GM12878 (cell line): ENCODE measurements at regions not wholly inside any gene's neighbourhood (a gene's known extent, or its start where the extent isn't known, plus 50 kb on each side); places are given as distances from the start of the nearest gene placed in this dataset.

ENCODE experiments used
- ATAC-seq: fragments of 200-7000 bp; cut with Tn5 transposase; 3 replicates; pipeline ENCODE4 v1.9.1; 2020; ENCODE audit warnings: mild to moderate bottlenecking, moderate library complexity
- BruUV-seq: library from RNA; stranded (reverse); fragments of 400-500 nt; replicated peaks from 2 replicates; lab custom pipeline; 2021; lab: Mats Ljungman, UMichigan
- CTCF ChIA-PET: fragments of 300-600 bp; sonication (Branson Sonifier 250); formaldehyde crosslinking; extraction: SDS; loops from one replicate; lab custom pipeline; 2021; ENCODE audit warnings: inconsistent platforms; lab: Yijun Ruan, JAX
- POLR2A ChIA-PET: fragments of 350-600 bp; formaldehyde crosslinking; extraction: SDS; loops from one replicate; lab custom pipeline; 2021; ENCODE audit warnings: inconsistent platforms; lab: Charles Lee
- RAD21 ChIA-PET: fragments of 300-600 bp; sonication (Branson Sonifier 250); formaldehyde crosslinking; loops from one replicate; lab custom pipeline; 2023; ENCODE audit warnings: antibody characterized with exemption; ENCODE audit not compliant: unreplicated experiment; lab: Charles Lee
- SMC1A ChIA-PET: fragments of 300-600 bp; sonication (Branson Sonifier 250); formaldehyde crosslinking; loops from one replicate; lab custom pipeline; 2023; ENCODE audit not compliant: unreplicated experiment, uncharacterized antibody; lab: Charles Lee
- DNase-seq: peaks from one replicate; pipeline ENCODE4 v3.0.0-alpha.2; 2011; ENCODE audit warnings: low read depth, low spot score
- FAIRE-seq: peaks from 3 replicates; lab custom pipeline; 2011; peaks lifted over from hg19 to GRCh38; lab: Jason Lieb, UNC
- H2AFZ ChIP-seq: 2 replicates; pipeline ENCODE4 v1.6.0; 2011; ENCODE audit warnings: low read depth, low read length, control low read depth; ENCODE audit not compliant: control insufficient read depth
- H3K27ac ChIP-seq: 2 replicates; pipeline ENCODE4 v1.5.1; 2011; ENCODE audit warnings: control low read depth; ENCODE audit not compliant: control insufficient read depth, insufficient read depth
- H3K27me3 ChIP-seq, 2 experiments: replicated peaks in 1 of 2; 2 replicates each; pipeline versions ENCODE4 v1.6.0 to v1.6.1; 2011; ENCODE audit warnings: low read length in 1 of 2; ENCODE audit not compliant: control insufficient read depth in 2 of 2, insufficient read depth in 2 of 2
- H3K36me3 ChIP-seq, 2 experiments: 2 replicates each; pipeline ENCODE4 v1.5.1; 2011; ENCODE audit warnings: low read length in 1 of 2; ENCODE audit not compliant: control insufficient read depth in 2 of 2, insufficient read depth in 2 of 2
- H3K4me1 ChIP-seq: 2 replicates; pipeline ENCODE4 v1.6.1; 2011; ENCODE audit warnings: mild to moderate bottlenecking, low read length, moderate library complexity, mixed read lengths; ENCODE audit not compliant: control insufficient read depth, insufficient read depth
- H3K4me2 ChIP-seq: 2 replicates; pipeline ENCODE4 v1.6.0; 2011; ENCODE audit warnings: control low read depth; ENCODE audit not compliant: control insufficient read depth, insufficient read depth
- H3K4me3 ChIP-seq: fragments of 200-600 bp; sonication (generic); 2 replicates; pipeline ENCODE4 v1.5.1; 2016
- H3K79me2 ChIP-seq: 2 replicates; pipeline ENCODE4 v1.6.0; 2011; ENCODE audit warnings: low read length; ENCODE audit not compliant: control insufficient read depth, insufficient read depth
- H3K9ac ChIP-seq: 2 replicates; pipeline ENCODE4 v1.8.0; 2011; ENCODE audit warnings: low read length, control low read depth, mixed read lengths; ENCODE audit not compliant: control insufficient read depth, insufficient read depth
- H3K9me3 ChIP-seq: replicated peaks from 3 replicates; pipeline ENCODE4 v1.5.1; 2011; ENCODE audit warnings: mild to moderate bottlenecking, low read length; ENCODE audit not compliant: control insufficient read depth, insufficient read depth
- H4K20me1 ChIP-seq: 2 replicates; pipeline ENCODE4 v1.6.0; 2011; ENCODE audit not compliant: control insufficient read depth, insufficient read depth
- ATF7 ChIP-seq: fragments of 450-650 bp; IDR thresholded peaks from 2 replicates; pipeline ENCODE4 v1.6.1; 2016; ENCODE audit warnings: low read depth, mild to moderate bottlenecking
- CHD1 ChIP-seq: IDR thresholded peaks from 2 replicates; pipeline ENCODE4 v1.6.1; 2012; ENCODE audit warnings: low read depth, low read length, improper control_type of control experiment
- EP300 ChIP-seq, 2 experiments: fragments of 150-350 bp in 1 of 2; IDR thresholded peaks; 2 replicates each; pipeline ENCODE4 v1.6.1; 2011 to 2012; ENCODE audit warnings: low read depth in 2 of 2, low read length in 2 of 2, borderline replicate concordance in 1 of 2, improper control_type of control experiment in 1 of 2, inconsistent platforms in 1 of 2; ENCODE audit not compliant: control insufficient read depth in 1 of 2
- HDAC2 ChIP-seq: fragments of 200-600 bp; sonication (generic); IDR thresholded peaks from 2 replicates; pipeline ENCODE4 v1.6.1; 2017
- MTA2 ChIP-seq: fragments of 450-650 bp; IDR thresholded peaks from 2 replicates; pipeline ENCODE4 v1.6.1; 2016; ENCODE audit warnings: low read depth, mild to moderate bottlenecking, moderate library complexity
- MYB ChIP-seq: fragments of 150-350 bp; IDR thresholded peaks from 2 replicates; pipeline ENCODE4 v1.6.1; 2014; ENCODE audit warnings: mild to moderate bottlenecking, low read depth, low read length, borderline replicate concordance
- RAD21 ChIP-seq: IDR thresholded peaks from 2 replicates; pipeline ENCODE4 v1.6.1; 2011; ENCODE audit warnings: mild to moderate bottlenecking, low read depth, low read length, moderate library complexity; ENCODE audit not compliant: insufficient read depth
- SMAD1 ChIP-seq: fragments of 450-650 bp; IDR thresholded peaks from 2 replicates; pipeline ENCODE4 v1.6.1; 2018; ENCODE audit warnings: mild to moderate bottlenecking, low read depth; ENCODE audit not compliant: partially characterized antibody
- SMARCA5 ChIP-seq: fragments of 450-650 bp; IDR thresholded peaks from 2 replicates; pipeline ENCODE4 v1.6.1; 2017; ENCODE audit warnings: mild to moderate bottlenecking
- in situ Hi-C: fragments of 300-500 bp; cut with MboI; formaldehyde crosslinking; loops from 9 replicates; pipeline ENCODE4 v1.14.3; 2018; ENCODE audit warnings: mixed read lengths
- intact Hi-C: fragments of 100-400 bp; cut with micrococcal nuclease; formaldehyde crosslinking; loops from one replicate; pipeline ENCODE4 v1.14.2; 2022; ENCODE audit not compliant: unreplicated experiment
- TF ChIP-seq, protein P1 (sequence below), 3 experiments: IDR thresholded peaks in 2 of 3; conservative IDR thresholded peaks in 1 of 3; 2 replicates each; pipeline ENCODE4 v1.5.1; 2011; ENCODE audit warnings: low read depth in 3 of 3, low read length in 3 of 3, mild to moderate bottlenecking in 3 of 3, control low read depth in 2 of 3, moderate library complexity in 2 of 3, inconsistent platforms in 1 of 3, mixed read lengths in 1 of 3; ENCODE audit not compliant: control insufficient read depth in 2 of 3, insufficient read depth in 1 of 3; ENCODE audit errors: extremely low read depth in 1 of 3
- TF ChIP-seq, protein P2 (sequence below): fragments of 450-650 bp; IDR thresholded peaks from 2 replicates; pipeline ENCODE4 v1.6.1; 2017; ENCODE audit warnings: mild to moderate bottlenecking, moderate library complexity

GRCh38 chr4:12958436-12958835, 525.7 kb downstream of the RAB28 start:
- no peak overlapping the region for H3K4me2 ChIP-seq
- DNase-seq (no peak), FAIRE-seq (no peak), ATAC-seq (no peak)
- POLR2A ChIA-PET: no interaction called here
- no peak overlapping the region for H3K27ac ChIP-seq
- no peaks in the 10 kb centered on the region for H3K79me2 ChIP-seq
- H3K9me3 ChIP-seq: no peaks in the 10 kb centered on the region
- no peak overlapping the region for H3K9ac ChIP-seq
- no TSS peak for BruUV-seq
- in situ Hi-C loops (no loop called here), intact Hi-C loops (no loop called here)
- SMC1A ChIA-PET: no interaction called here
- no peaks in the 10 kb centered on the region for H3K27me3 ChIP-seq
- no peaks in the 10 kb centered on the region for H3K36me3 ChIP-seq
- H4K20me1 ChIP-seq: no peaks in the 10 kb centered on the region
- no peak overlapping the region for H2AFZ ChIP-seq
- RAD21 ChIA-PET: no interaction called here
- H3K4me3 ChIP-seq: no peak overlapping the region
- TF ChIP-seq HDAC2: no peak
- TF ChIP-seq ATF7: no peak
- TF ChIP-seq SMARCA5: no peak
- TF ChIP-seq, protein P1, sequence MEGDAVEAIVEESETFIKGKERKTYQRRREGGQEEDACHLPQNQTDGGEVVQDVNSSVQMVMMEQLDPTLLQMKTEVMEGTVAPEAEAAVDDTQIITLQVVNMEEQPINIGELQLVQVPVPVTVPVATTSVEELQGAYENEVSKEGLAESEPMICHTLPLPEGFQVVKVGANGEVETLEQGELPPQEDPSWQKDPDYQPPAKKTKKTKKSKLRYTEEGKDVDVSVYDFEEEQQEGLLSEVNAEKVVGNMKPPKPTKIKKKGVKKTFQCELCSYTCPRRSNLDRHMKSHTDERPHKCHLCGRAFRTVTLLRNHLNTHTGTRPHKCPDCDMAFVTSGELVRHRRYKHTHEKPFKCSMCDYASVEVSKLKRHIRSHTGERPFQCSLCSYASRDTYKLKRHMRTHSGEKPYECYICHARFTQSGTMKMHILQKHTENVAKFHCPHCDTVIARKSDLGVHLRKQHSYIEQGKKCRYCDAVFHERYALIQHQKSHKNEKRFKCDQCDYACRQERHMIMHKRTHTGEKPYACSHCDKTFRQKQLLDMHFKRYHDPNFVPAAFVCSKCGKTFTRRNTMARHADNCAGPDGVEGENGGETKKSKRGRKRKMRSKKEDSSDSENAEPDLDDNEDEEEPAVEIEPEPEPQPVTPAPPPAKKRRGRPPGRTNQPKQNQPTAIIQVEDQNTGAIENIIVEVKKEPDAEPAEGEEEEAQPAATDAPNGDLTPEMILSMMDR (IDR thresholded peaks at IDR 0.05 in 2 of 3, conservative IDR thresholded peaks at IDR 0.05 in 1 of 3; ENCODE audit: control insufficient read depth in 2 of 3, extremely low read depth in 1 of 3, insufficient read depth in 1 of 3, low read depth in 3 of 3, low read length in 3 of 3): no peak
- TF ChIP-seq RAD21: no peak
- TF ChIP-seq MYB: no peak
- TF ChIP-seq, protein P2, sequence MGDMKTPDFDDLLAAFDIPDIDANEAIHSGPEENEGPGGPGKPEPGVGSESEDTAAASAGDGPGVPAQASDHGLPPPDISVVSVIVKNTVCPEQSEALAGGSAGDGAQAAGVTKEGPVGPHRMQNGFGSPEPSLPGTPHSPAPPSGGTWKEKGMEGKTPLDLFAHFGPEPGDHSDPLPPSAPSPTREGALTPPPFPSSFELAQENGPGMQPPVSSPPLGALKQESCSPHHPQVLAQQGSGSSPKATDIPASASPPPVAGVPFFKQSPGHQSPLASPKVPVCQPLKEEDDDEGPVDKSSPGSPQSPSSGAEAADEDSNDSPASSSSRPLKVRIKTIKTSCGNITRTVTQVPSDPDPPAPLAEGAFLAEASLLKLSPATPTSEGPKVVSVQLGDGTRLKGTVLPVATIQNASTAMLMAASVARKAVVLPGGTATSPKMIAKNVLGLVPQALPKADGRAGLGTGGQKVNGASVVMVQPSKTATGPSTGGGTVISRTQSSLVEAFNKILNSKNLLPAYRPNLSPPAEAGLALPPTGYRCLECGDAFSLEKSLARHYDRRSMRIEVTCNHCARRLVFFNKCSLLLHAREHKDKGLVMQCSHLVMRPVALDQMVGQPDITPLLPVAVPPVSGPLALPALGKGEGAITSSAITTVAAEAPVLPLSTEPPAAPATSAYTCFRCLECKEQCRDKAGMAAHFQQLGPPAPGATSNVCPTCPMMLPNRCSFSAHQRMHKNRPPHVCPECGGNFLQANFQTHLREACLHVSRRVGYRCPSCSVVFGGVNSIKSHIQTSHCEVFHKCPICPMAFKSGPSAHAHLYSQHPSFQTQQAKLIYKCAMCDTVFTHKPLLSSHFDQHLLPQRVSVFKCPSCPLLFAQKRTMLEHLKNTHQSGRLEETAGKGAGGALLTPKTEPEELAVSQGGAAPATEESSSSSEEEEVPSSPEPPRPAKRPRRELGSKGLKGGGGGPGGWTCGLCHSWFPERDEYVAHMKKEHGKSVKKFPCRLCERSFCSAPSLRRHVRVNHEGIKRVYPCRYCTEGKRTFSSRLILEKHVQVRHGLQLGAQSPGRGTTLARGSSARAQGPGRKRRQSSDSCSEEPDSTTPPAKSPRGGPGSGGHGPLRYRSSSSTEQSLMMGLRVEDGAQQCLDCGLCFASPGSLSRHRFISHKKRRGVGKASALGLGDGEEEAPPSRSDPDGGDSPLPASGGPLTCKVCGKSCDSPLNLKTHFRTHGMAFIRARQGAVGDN: no peak
- TF ChIP-seq SMAD1: no peak
- no peak for TF ChIP-seq EP300 (IDR thresholded peaks at IDR 0.05; ENCODE audit: borderline replicate concordance in 1 of 2, control insufficient read depth in 1 of 2, low read depth in 2 of 2, low read length in 2 of 2)
- no peak for TF ChIP-seq MTA2
- no peak for TF ChIP-seq CHD1
- no peaks in the 10 kb centered on the region for H3K4me1 ChIP-seq
- CTCF ChIA-PET: no interaction called here
